IMR-90 (cell line): ENCODE measurements at regions not wholly inside any gene's neighbourhood (a gene's known extent, or its start where the extent isn't known, plus 50 kb on each side); places are given as distances from the start of the nearest gene placed in this dataset.

ENCODE experiments used
- ATAC-seq: fragments of 200-7000 bp; cut with Tn5 transposase; 2 replicates; pipeline ENCODE4 v1.9.1; 2020; ENCODE audit warnings: low read depth, mild to moderate bottlenecking, moderate library complexity
- BruUV-seq: library from RNA; stranded (reverse); fragments of 400-500 nt; replicated peaks from 2 replicates; lab custom pipeline; 2021; lab: Mats Ljungman, UMichigan
- CTCF ChIA-PET: fragments of 300-600 bp; formaldehyde crosslinking; extraction: SDS; loops from one replicate; lab custom pipeline; 2021; ENCODE audit warnings: antibody characterized with exemption; lab: Yijun Ruan, JAX
- POLR2A ChIA-PET: fragments of 300-600 bp; sonication (Branson Sonifier 250); formaldehyde crosslinking; loops from one replicate; lab custom pipeline; 2022; ENCODE audit warnings: antibody characterized with exemption; ENCODE audit not compliant: unreplicated experiment; lab: Charles Lee
- DNase-seq: peaks from one replicate; pipeline ENCODE4 v3.0.0; 2013
- H2AFZ ChIP-seq: replicated peaks from 2 replicates; pipeline ENCODE3; 2013; ENCODE audit warnings: low read length, mild to moderate bottlenecking; ENCODE audit not compliant: poor library complexity
- H2AK5ac ChIP-seq: 2 replicates; pipeline ENCODE4 v1.6.1; 2013; ENCODE audit warnings: low read depth, low read length, inconsistent platforms
- H2AK9ac ChIP-seq: replicated peaks from 2 replicates; pipeline ENCODE3; 2013; ENCODE audit warnings: mild to moderate bottlenecking, low read depth, low read length, moderate library complexity; ENCODE audit not compliant: poor library complexity
- H2BK120ac ChIP-seq: 2 replicates; pipeline ENCODE4 v1.6.1; 2013; ENCODE audit warnings: low read depth, low read length, inconsistent platforms
- H2BK15ac ChIP-seq: 3 replicates; pipeline ENCODE4 v1.6.1; 2013; ENCODE audit warnings: low read depth, low read length, inconsistent platforms
- H2BK20ac ChIP-seq: 2 replicates; pipeline ENCODE4 v1.6.1; 2013; ENCODE audit warnings: low read depth, mild to moderate bottlenecking, inconsistent platforms, low read length, moderate library complexity
- H2BK5ac ChIP-seq: 2 replicates; pipeline ENCODE4 v1.6.1; 2013; ENCODE audit warnings: mild to moderate bottlenecking, low read depth, low read length, inconsistent platforms; ENCODE audit not compliant: poor library complexity, severe bottlenecking
- H3K14ac ChIP-seq: replicated peaks from 2 replicates; pipeline ENCODE4 v1.6.1; 2013; ENCODE audit warnings: low read depth, low read length, inconsistent platforms
- H3K18ac ChIP-seq: 2 replicates; pipeline ENCODE4 v1.6.1; 2013; ENCODE audit warnings: low read depth, low read length, control low read depth
- H3K23ac ChIP-seq: 2 replicates; pipeline ENCODE4 v1.6.1; 2013; ENCODE audit warnings: low read depth, low read length, inconsistent platforms
- H3K27ac ChIP-seq: 2 replicates; pipeline ENCODE4 v1.5.1; 2013; ENCODE audit warnings: mild to moderate bottlenecking, control low read depth, low read length; ENCODE audit not compliant: insufficient read depth
- H3K27me3 ChIP-seq: 2 replicates; pipeline ENCODE4 v1.6.1; 2013; ENCODE audit warnings: low read length; ENCODE audit not compliant: control insufficient read depth, insufficient read depth
- H3K36me3 ChIP-seq: 2 replicates; pipeline ENCODE4 v1.6.1; 2013; ENCODE audit warnings: low read length, mixed read lengths; ENCODE audit not compliant: control insufficient read depth, insufficient read depth
- H3K4ac ChIP-seq: 2 replicates; pipeline ENCODE4 v1.6.1; 2013; ENCODE audit warnings: low read depth, low read length, inconsistent platforms
- H3K4me1 ChIP-seq: 2 replicates; pipeline ENCODE4 v1.6.1; 2013; ENCODE audit warnings: low read length, mixed read lengths; ENCODE audit not compliant: control insufficient read depth, insufficient read depth
- H3K4me2 ChIP-seq: 2 replicates; pipeline ENCODE4 v1.6.1; 2013; ENCODE audit warnings: low read depth, mild to moderate bottlenecking, control low read depth, low read length, moderate library complexity
- H3K4me3 ChIP-seq: 2 replicates; pipeline ENCODE4 v1.5.1; 2013; ENCODE audit warnings: low read depth, mild to moderate bottlenecking, control low read depth, low read length, moderate library complexity; ENCODE audit not compliant: insufficient read depth
- H3K56ac ChIP-seq: 2 replicates; pipeline ENCODE4 v1.6.1; 2013; ENCODE audit warnings: low read length, inconsistent platforms; ENCODE audit not compliant: insufficient read depth; ENCODE audit errors: extremely low read depth
- H3K79me1 ChIP-seq, 2 experiments: 2 replicates each; pipeline ENCODE4 v1.6.1; 2013; ENCODE audit warnings: low read length in 2 of 2, inconsistent platforms in 1 of 2, low read depth in 1 of 2
- H3K9ac ChIP-seq: 2 replicates; pipeline ENCODE4 v1.6.1; 2013; ENCODE audit warnings: low read depth, low read length, control low read depth
- H3K9me1 ChIP-seq: 2 replicates; pipeline ENCODE4 v1.6.1; 2013; ENCODE audit warnings: low read length, inconsistent platforms; ENCODE audit not compliant: insufficient read depth
- H3K9me3 ChIP-seq: 2 replicates; pipeline ENCODE4 v1.6.1; 2013; ENCODE audit warnings: low read length; ENCODE audit not compliant: control insufficient read depth, insufficient read depth
- H4K20me1 ChIP-seq: 2 replicates; pipeline ENCODE4 v1.6.1; 2013; ENCODE audit warnings: low read length, inconsistent platforms; ENCODE audit not compliant: insufficient read depth
- H4K5ac ChIP-seq: 2 replicates; pipeline ENCODE4 v1.6.1; 2013; ENCODE audit warnings: mild to moderate bottlenecking, low read depth, low read length, control low read depth
- H4K8ac ChIP-seq, 2 experiments: 2 replicates each; pipeline ENCODE4 v1.6.1; 2013; ENCODE audit warnings: low read depth in 2 of 2, low read length in 2 of 2, control low read depth in 1 of 2, inconsistent platforms in 1 of 2
- H4K91ac ChIP-seq: 2 replicates; pipeline ENCODE4 v1.6.1; 2013; ENCODE audit warnings: low read depth, low read length, inconsistent platforms; ENCODE audit not compliant: insufficient read depth
- BHLHE40 ChIP-seq: fragments of 150-350 bp; IDR thresholded peaks from 2 replicates; pipeline ENCODE4 v1.6.1; 2016; ENCODE audit warnings: mild to moderate bottlenecking, low read depth, low read length
- CEBPB ChIP-seq: IDR thresholded peaks from 2 replicates; pipeline ENCODE4 v1.6.1; 2012; ENCODE audit warnings: low read depth, low read length, improper control_type of control experiment
- CHD1 ChIP-seq: IDR thresholded peaks from 2 replicates; pipeline ENCODE4 v1.6.1; 2012; ENCODE audit warnings: low read depth, low read length, improper control_type of control experiment
- CTCF ChIP-seq: conservative IDR thresholded peaks from 2 replicates; pipeline ENCODE4 v1.5.1; 2012; ENCODE audit warnings: mild to moderate bottlenecking, low read depth, low read length, improper control_type of control experiment
- ELK1 ChIP-seq: fragments of 150-350 bp; IDR thresholded peaks from 2 replicates; pipeline ENCODE4 v1.6.1; 2016; ENCODE audit warnings: low read depth, mild to moderate bottlenecking, low read length, moderate library complexity, borderline replicate concordance
- FOS ChIP-seq: fragments of 150-350 bp; IDR thresholded peaks from 2 replicates; pipeline ENCODE4 v1.6.1; 2016; ENCODE audit warnings: low read depth, low read length
- MAFK ChIP-seq: IDR thresholded peaks from 2 replicates; pipeline ENCODE4 v1.6.1; 2012; ENCODE audit warnings: low read depth, low read length, improper control_type of control experiment
- MAZ ChIP-seq: IDR thresholded peaks from 2 replicates; pipeline ENCODE4 v1.6.1; 2012; ENCODE audit warnings: low read depth, mild to moderate bottlenecking, low read length, improper control_type of control experiment, moderate library complexity, borderline replicate concordance
- MXI1 ChIP-seq: IDR thresholded peaks from 2 replicates; pipeline ENCODE4 v1.6.1; 2012; ENCODE audit warnings: low read depth, mild to moderate bottlenecking, low read length, moderate library complexity, borderline replicate concordance
- NFE2L2 ChIP-seq: fragments of 150-350 bp; IDR thresholded peaks from 2 replicates; pipeline ENCODE4 v1.6.1; 2016; ENCODE audit warnings: low read depth, mild to moderate bottlenecking, low read length
- POLR2A ChIP-seq: IDR thresholded peaks from 2 replicates; pipeline ENCODE4 v1.6.1; 2012; ENCODE audit warnings: mild to moderate bottlenecking, low read depth, low read length
- RAD21 ChIP-seq: IDR thresholded peaks from 2 replicates; pipeline ENCODE4 v1.6.1; 2012; ENCODE audit warnings: low read length, improper control_type of control experiment
- RCOR1 ChIP-seq: IDR thresholded peaks from 2 replicates; pipeline ENCODE4 v1.6.1; 2012; ENCODE audit warnings: mild to moderate bottlenecking, low read length, improper control_type of control experiment; ENCODE audit not compliant: insufficient replicate concordance
- RFX5 ChIP-seq: IDR thresholded peaks from 2 replicates; pipeline ENCODE4 v1.8.0; 2012; ENCODE audit warnings: low read depth, mild to moderate bottlenecking, low read length, moderate library complexity
- SMC3 ChIP-seq: fragments of 150-350 bp; IDR thresholded peaks from 2 replicates; pipeline ENCODE4 v1.6.1; 2016; ENCODE audit warnings: low read depth, mild to moderate bottlenecking, antibody characterized with exemption, low read length, moderate library complexity
- USF2 ChIP-seq: fragments of 150-350 bp; IDR thresholded peaks from 2 replicates; pipeline ENCODE4 v1.6.1; 2017; ENCODE audit warnings: mild to moderate bottlenecking, antibody characterized with exemption, low read length, low read depth
- WGBS, 2 experiments: methylation state at CpG; one replicate each; pipeline versions ENCODE4 v1.1.5 to v1.1.7; 2013; ENCODE audit warnings: missing lambda C conversion rate in 2 of 2; ENCODE audit not compliant: insufficient read length in 1 of 2; ENCODE audit errors: extremely low coverage in 2 of 2; 5-methylcytosine and 5-hydroxymethylcytosine counted together
- dilution Hi-C: fragments of 300-500 bp; cut with HindIII; formaldehyde crosslinking; loops from one replicate; pipeline ENCODE4 v1.14.3; 2018; ENCODE audit warnings: low sequenced_read_pairs; ENCODE audit not compliant: unreplicated experiment
- in situ Hi-C: fragments of 300-500 bp; cut with MboI; formaldehyde crosslinking; loops from 3 replicates; pipeline ENCODE4 v1.14.3; 2019; ENCODE audit warnings: low sequenced_read_pairs, inconsistent platforms, mixed read lengths
- intact Hi-C: fragments of 100-400 bp; cut with micrococcal nuclease; formaldehyde crosslinking; loops from 2 replicates; pipeline ENCODE4 v1.10.0; 2022

GRCh38 chr1:188295157-188295556 is 1466.4 kb downstream of the PLA2G4A start:
- dilution Hi-C loops, result no loop called here
- H2BK5ac ChIP-seq, result no peak overlapping the region

More at GRCh38 chr1:188295157-188295556, 1466.4 kb downstream of the PLA2G4A start:
- H3K36me3 ChIP-seq, result no peaks in the 10 kb centered on the region
- H3K27me3 ChIP-seq, result no peaks in the 10 kb centered on the region
- H3K9me3 ChIP-seq, result no peaks in the 10 kb centered on the region
- no peaks in the 10 kb centered on the region for H3K79me1 ChIP-seq
- CTCF ChIA-PET, result no interaction called here
- H2AK9ac ChIP-seq, result no peak overlapping the region
- H3K56ac ChIP-seq, result no peak overlapping the region
- H3K4me3 ChIP-seq, result no peak overlapping the region
- no peak overlapping the region for H3K14ac ChIP-seq
- no peak overlapping the region for H3K4me2 ChIP-seq
- H2BK120ac ChIP-seq, result no peak overlapping the region
- POLR2A ChIA-PET, result no interaction called here
- no peak overlapping the region for H4K8ac ChIP-seq
- H2AFZ ChIP-seq, result no peak overlapping the region
- H3K27ac ChIP-seq, result no peak overlapping the region
- H3K18ac ChIP-seq, result no peak overlapping the region
- H3K23ac ChIP-seq, result no peak overlapping the region
- in situ Hi-C loops, result no loop called here
- H2BK20ac ChIP-seq, result no peak overlapping the region
- H4K20me1 ChIP-seq, result no peaks in the 10 kb centered on the region
- H3K9ac ChIP-seq, result no peak overlapping the region
- no peaks in the 10 kb centered on the region for H3K9me1 ChIP-seq
- H2BK15ac ChIP-seq, result no peak overlapping the region
- no peak overlapping the region for H3K4ac ChIP-seq
- ATAC-seq, result no peak
- no peak for DNase-seq
- no peak for TF ChIP-seq RFX5
- no peak for TF ChIP-seq ELK1
- no peak for TF ChIP-seq FOS
- no peak for TF ChIP-seq MAFK
- TF ChIP-seq POLR2A, result no peak
- TF ChIP-seq CEBPB, result no peak
- TF ChIP-seq USF2, result no peak
- TF ChIP-seq BHLHE40, result no peak
- no peak for TF ChIP-seq CTCF
- TF ChIP-seq CHD1, result no peak
- no peak for TF ChIP-seq NFE2L2
- TF ChIP-seq RCOR1, result no peak
- no peak for TF ChIP-seq MXI1
- TF ChIP-seq MAZ, result no peak
- no peak for TF ChIP-seq SMC3
- no peak for TF ChIP-seq RAD21
- H4K91ac ChIP-seq, result no peak overlapping the region
- no peak overlapping the region for H2AK5ac ChIP-seq
- no TSS peak for BruUV-seq
- intact Hi-C loops, result no loop called here
- no peak overlapping the region for H4K5ac ChIP-seq
- WGBS, 2 experiments, result 100% methylated on average over 1 of the region's 1 CpG; no CpG with 5 or more reads in 1 of the 2 experiments
- no peaks in the 10 kb centered on the region for H3K4me1 ChIP-seq
